Posterior cingulate gyrus (tissue), 11 donors: ENCODE measurements at regions not wholly inside any gene's neighbourhood (a gene's known extent, or its start where the extent isn't known, plus 50 kb on each side); places are given as distances from the start of the nearest gene placed in this dataset.

ENCODE experiments used
- DNase-seq, 10 donors: peaks; one replicate each; pipeline versions ENCODE4 v3.0.0 to v3.0.0-alpha.2; 2020 to 2021; ENCODE audit warnings: mixed read lengths in 3 of 10
- intact Hi-C: fragments of 100-400 bp; cut with DNase I; formaldehyde crosslinking; loops from one replicate; pipeline ENCODE4 v1.15.1; 2023

DNA sequence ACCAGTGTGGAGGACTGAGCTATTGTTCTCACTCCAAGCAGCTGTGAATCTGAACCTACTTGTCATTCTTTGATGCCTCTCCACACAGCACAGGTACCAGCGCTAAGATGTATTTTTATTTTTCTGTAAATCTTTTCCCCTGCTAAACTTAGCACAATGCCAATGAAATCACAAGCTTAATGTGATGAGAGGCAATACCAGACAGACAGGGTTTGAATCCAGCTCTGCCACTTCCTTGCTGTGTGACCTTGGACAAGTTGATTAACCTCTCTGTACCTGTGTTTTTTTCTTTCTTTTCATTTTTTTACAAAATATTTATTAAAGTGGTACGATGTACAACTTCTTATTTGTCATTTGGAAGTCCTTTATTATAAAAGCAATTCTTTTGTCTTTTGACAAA lies 757.6 kb downstream of the MED13L start:
- intact Hi-C loops, result no loop called here
- no peak for DNase-seq

DNA sequence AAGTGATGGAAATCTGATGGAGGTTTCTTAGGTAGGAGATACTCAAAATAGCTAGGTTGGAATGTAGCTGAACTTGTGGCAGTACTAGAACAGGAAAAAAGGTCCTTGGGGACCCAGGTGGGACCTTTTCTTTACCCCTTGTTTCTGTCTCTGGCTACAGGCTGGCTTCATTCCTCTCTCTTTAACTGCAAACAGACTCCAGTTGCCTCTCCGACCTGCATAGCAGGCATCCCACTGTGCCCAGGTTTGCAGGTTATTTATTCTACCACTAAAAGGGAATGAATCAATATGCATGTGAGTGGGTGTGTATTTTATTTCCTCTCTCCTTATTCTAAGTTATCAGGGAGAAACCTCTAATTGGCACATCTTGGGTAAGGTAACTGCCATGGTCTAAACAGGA lies 758.1 kb downstream of the MED13L start:
- intact Hi-C loops, result no loop called here
- DNase-seq, result no peak

DNA sequence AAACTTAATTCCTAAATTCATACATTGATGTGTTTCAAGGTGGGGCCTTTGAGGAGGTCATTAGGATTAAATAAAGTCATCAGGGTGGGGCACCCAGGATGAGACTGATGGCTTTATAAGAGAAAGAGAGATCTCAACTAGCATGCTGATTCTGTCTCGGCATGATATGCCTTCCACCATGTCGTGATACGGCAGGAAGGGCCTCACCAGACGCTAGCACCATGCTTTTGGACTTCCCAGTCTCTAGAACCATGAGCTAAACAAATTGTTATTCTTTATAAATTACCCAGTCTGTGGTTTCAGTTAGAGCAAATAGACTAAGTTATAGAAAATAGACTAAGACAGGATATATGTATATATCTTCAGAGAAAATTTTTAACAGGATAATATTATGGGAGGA lies 759.6 kb downstream of the MED13L start:
- no peak for DNase-seq
- intact Hi-C loops, result no loop called here

GRCh38 chr12:115511986-115512711 lies 765.3 kb downstream of the MED13L start:
- intact Hi-C loops, result no loop called here
- DNase-seq, result no peak

DNA sequence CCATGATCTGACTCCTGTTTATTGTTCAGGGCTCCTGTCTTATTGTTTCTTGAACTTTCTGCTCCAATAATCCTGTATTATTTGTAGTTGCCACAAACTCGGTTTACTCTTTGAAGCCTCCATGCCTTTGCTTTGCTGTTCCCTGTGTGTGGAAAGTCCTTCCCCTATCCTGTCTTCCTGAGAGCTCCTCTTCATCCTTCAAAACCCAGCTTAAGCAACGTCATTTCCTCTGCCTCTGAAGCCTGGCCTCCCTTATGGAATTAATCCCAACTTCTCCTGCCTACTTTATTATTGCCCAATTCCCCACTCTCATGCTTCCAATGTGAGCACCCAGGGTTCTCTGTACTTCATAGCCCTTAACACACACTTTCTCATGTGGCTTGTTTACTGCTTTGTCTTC lies 766.2 kb downstream of the MED13L start:
- no peak for DNase-seq
- intact Hi-C loops, result no loop called here

GRCh38 chr12:115508990-115509389 lies 768.5 kb downstream of the MED13L start:
- DNase-seq, result no peak
- intact Hi-C loops, result no loop called here

- intact Hi-C loops, result no loop called here
- peak in 9 of 10 donors; percentile 16 to 95 (median 50) for DNase-seq
Measured at GRCh38 chr12:115507951-115508722, 769.4 kb downstream of the MED13L start.

DNA sequence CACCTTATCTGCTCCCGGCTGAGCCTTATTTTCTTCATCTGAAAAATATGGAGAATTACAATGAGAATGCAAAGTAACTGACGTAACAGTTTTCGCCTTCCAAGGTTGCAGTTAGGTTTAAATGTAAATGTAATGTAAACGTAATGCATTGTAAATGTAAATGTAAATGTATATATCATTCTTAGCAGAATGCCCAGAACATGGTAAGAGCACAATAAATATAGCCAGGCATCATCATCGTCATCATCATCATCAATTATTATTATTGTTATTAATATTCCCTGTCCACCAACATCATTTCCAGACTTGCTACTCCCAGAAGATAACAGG lies 770.0 kb downstream of the MED13L start:
- intact Hi-C loops, result no loop called here

DNA sequence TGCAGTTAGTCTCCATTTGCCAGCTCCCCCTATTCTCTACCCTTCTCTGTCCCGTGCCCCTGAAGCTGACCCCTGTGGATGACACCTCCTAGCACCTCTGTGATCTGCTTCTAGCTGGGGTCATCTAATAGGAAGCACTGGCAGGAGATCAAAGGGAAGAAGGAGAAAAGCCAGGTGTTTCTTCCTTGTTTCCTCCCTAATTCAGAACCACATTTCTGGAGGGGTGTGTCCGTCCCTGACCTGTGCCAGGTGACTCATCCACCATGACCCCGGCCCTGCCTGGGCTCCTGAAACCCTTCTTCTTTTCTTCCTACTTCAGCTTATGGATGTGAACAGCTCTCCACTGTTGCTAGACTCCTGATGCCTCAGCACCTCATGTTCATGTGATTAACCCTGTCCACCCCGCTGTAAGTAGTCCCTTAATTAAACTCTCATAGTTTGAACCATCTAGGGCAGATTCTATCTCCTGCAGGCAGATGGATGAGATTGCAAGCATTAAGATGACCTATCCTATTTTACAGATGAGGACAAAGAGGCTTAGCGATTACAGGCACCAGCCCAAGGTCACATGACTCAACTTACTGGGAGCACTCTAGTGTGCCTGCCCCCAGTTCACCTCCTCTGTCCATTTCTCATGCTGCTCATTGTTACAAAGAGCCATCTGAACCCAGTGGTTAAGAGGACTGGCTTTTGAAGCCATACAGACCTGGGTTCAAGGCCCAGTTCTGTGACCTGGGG lies 770.5 kb downstream of the MED13L start:
- intact Hi-C loops, result no loop called here
- no peak for DNase-seq

More for the DNA sequence above, 770.0 kb downstream of the MED13L start:
- no peak for DNase-seq

DNA sequence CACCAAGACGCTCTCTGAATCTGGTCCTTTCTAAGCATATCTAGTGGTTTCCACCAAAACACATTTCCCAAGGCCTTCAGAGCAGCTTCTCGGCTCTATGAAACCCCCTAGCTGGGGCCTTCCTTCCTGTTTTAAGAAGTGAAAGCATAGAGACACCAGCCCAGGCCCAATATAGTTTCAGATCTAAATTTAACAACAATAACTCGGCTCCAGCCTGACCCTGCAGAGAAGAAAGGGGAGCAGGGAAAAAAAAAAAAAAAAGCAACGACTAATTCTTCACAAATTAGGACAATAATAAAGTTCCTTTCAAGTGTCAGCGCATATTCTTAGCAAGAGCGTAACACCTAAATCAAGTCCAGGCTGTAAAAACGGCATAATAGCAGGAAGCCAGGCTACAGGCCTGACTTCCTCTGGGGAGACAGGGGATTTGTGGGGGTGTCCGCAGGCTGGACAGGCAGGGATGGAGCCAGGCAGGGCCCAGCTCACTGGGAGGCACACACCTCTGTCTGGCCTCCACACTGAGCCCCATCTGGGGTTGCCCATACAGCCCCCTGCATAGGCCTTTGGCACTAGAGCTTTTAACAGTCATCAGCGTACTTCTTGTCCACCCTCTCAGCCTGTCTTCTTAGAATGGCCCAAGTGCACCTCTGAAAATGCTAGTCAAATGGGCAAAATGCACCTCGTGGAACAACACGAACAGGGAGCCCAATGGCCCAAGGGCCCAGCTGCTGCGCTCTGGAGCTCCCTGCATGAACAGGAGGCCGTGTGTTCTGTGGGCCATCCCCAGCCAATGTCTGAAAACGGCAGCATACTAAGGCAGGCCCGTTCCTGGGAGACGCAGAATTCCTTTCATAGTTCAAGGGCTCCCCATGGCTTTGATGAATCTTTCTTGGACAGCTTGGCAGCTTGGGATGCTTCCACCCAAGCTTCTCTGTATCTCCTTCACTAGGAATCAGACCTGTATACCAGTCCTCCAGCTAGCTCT lies 772.9 kb downstream of the MED13L start:
- no peak for DNase-seq
- intact Hi-C loops, result no loop called here

DNA sequence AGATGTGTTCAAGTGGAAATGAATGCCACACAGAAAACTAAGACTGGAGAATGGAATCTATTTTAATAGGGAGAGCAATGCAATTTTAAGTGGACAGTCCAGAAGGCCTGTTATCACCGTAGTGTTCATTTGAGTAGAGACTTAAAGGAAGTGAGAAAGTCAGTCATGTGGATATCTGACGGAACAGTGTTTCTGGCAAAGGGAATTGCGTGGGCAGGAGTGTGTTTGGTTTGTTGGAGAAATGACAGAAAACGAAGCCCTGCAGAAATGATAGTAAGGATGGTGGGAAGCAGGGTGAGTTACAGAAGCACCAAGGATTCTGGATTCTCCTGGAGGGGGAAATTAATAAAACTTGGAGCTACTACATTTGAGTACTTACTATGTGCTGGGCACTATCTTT lies 776.6 kb downstream of the MED13L start:
- peak in 1 of 10 donors; percentile 4 for DNase-seq
- intact Hi-C loops, result no loop called here

DNA sequence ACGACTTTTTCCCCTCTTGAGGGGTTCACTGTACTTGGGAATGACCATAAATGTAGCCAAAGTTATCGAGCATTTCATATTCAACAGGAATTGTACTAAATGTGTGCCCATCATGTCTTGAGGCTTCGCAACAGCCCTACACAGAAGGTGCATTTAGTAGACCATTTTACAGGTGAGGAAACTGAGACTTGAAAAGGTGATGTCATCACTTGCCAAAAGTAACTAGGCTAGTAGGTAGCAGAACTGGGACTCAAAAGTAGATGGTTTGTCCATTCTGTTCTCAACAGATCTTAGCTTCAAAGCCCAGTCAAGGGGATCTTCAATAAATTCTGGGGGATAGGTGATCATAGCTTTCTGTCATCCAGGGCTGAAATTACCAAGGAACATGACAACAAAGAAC lies 782.2 kb downstream of the MED13L start:
- DNase-seq, result no peak
- intact Hi-C loops, result no loop called here

GRCh38 chr12:115492553-115492952 lies 784.9 kb downstream of the MED13L start:
- intact Hi-C loops, result no loop called here
- no peak for DNase-seq

DNA sequence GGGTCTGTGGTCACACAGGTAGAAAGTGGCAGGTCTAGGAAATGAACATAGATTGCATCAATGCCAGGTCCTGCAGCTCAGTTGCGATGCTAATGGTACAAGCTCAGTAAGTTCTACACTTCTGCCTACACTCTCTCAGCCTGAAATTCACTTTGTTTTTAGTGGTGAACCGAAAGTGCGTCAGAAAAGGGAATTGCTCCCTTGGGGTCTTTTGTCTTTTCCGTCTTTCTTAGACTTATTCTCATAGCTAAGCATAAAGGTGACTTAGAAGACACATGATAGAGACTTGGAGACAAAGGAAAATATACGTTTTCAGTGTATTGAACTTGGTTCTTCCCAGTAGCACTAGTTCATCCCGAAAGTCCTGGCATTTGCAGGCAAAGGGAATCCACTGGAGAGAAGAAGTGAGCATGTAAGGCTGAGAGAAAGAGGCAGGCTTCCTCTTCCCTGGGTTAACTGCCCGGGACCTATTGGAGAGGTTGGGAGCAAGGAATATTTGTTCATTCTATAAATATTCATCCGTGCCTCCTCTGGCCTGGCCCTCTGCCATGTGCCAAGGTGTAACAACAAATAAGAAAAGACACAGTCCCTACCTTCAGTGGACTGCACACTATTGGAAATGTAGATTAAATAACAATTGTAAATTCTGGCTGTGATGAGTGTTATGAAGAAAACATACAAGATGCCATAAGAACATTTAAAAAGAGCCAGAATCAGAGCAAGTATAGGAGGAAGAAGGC lies 785.8 kb downstream of the MED13L start:
- intact Hi-C loops, result no loop called here
- DNase-seq, result no peak

DNA sequence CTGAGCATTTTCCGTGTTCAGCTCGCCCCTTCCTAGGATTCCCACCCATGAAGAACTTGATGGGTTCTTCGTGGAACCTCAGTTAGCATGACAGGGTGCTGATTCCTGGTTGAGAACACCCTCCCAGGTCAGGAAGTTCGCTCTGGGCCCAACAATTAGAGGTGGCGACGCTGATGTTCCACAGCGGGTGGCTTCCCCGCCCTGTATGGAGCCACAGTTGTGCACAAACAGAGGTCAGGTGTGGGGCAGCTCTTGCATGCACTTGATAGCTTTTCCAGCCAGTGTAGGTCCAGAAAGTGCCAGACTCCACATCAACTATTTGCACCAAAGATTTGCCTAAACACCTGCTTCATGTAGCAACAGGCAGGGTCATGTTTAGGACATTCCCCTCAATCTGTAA lies 788.2 kb downstream of the MED13L start:
- intact Hi-C loops, result no loop called here
- no peak for DNase-seq

DNA sequence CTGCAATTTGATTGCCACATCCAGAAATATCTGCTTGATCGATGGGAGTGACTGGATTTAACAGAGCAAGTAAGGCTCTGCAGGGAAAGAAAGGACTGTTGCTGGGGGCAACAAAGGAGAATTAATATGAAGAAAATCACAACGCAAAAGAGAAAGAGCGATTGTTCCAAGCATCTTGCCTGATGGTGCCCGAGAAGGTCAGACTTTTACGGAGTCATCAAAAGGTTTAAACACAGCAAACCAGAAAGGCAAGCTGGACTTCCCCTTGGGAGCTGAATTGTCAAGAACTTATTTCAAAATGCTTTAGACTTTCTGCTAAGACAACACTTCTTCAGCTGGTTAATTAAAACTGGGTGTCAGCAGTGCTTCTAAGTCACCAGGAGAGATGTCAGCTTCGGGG lies 791.5 kb downstream of the MED13L start:
- intact Hi-C loops, result no loop called here
- DNase-seq, result no peak

DNA sequence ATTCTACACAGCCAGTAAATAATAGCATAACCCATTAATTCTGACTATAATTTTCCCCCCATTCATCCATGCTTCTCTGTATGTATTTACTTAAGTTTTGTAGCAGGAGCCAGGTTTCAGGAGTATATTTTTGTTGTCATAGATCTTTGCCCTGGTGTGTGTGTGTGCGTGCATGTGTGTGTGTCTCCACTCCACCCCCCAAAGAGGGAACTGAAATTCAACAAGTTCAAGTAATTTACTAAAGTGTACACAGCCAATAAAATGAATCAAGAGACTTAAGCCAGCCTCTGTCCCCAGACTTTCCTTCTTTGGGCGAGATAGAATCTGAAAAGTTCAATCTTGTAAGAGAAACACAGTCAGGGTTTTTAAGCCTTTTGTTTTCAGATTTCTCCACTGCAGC lies 792.0 kb downstream of the MED13L start:
- no peak for DNase-seq
- intact Hi-C loops, result no loop called here

DNA sequence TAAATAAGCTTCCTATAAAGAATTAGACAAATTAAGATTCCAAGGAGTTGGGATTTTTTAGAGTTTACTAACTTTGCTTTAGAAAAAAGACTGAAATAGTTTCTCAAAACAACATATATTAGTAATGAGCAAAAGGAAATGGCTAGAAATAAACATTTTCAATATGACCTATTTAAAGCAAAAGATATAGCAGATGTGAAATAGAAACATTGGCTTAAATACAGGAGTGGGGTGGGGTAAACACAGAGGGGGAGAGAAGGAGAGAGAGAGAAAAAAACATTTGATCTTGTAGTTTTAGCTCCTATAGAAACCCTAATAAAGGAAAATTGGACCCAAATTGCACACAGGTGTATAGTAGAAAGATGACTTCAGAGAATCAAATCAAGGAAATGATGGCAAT lies 794.5 kb downstream of the MED13L start:
- DNase-seq, result no peak
- intact Hi-C loops, result no loop called here

DNA sequence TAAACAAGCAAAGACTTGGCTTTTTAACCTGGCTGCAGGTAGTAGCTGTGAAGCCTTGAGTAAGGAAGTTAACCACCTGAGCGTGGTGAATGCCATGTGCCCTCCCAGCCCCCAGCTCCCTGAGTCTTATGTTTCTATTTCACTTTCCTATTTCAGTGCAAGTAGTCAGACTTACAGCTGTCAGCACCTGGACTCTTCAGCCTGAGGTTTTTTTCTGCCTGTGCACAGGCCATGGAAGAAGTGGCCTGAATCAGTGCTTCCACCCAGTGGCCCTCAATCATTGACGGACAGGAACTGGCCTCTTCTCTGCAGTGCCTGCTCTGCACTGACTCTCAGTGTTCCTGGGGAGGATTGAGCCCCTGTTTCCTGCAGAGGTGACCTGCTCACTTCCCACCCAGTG lies 796.4 kb downstream of the MED13L start:
- intact Hi-C loops, result no loop called here
- DNase-seq, result no peak

DNA sequence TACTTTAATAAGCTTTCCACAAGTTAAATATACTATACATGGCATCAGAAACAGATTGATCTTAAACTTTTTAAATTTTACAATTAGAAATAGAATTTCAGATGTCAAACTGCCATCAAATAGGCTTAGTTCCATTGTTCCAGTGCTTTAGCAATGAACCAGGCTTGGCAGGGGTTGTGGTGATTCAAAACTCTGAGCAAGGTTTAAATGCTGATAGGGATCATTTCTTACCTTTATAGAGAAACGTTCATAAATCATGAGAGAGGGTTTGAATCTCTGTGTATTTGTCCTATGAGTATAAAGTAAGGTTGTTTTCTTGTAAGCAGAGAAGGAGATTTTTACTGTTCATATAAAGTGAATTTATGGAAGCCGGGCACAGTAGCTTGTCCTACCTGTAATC lies 794.5 kb upstream of the TBX3 start:
- no peak for DNase-seq
- intact Hi-C loops, result no loop called here
